SK-N-SH (cell line): ENCODE measurements at regions not wholly inside any gene's neighbourhood (a gene's known extent, or its start where the extent isn't known, plus 50 kb on each side); places are given as distances from the start of the nearest gene placed in this dataset.
A peak's percentile ranks its signal among the peaks of the same experiment; 100 is the strongest.

Source experiments
- CTCF ChIA-PET: fragments of 300-600, 350-600 bp; formaldehyde crosslinking; extraction: SDS; loops from one replicate; lab custom pipeline; 2021; lab: Yijun Ruan, JAX
- POLR2A ChIA-PET: fragments of 350-600 bp; sonication (Branson Sonifier 250); formaldehyde crosslinking; extraction: SDS; loops from one replicate; lab custom pipeline; 2020; ENCODE audit warnings: antibody characterized with exemption, inconsistent platforms; lab: Yijun Ruan, JAX
- DNase-seq: peaks from one replicate; pipeline ENCODE4 v3.0.0; 2012
- H2AFZ ChIP-seq: fragments of 200-600 bp; sonication (generic); 2 replicates; pipeline ENCODE4 v1.8.1; 2016; ENCODE audit warnings: antibody characterized with exemption, mild to moderate bottlenecking, low read depth
- H3F3A ChIP-seq: fragments of 200-600 bp; sonication (generic); replicated peaks from 2 replicates; pipeline ENCODE3; 2016; ENCODE audit warnings: antibody characterized with exemption, mild to moderate bottlenecking; ENCODE audit not compliant: insufficient read depth
- H3K27ac ChIP-seq, 2 experiments: fragments of 200-500 bp in 1 of 2; fragments of 200-600 bp in 1 of 2; sonication (Bioruptor generic) in 1 of 2; sonication (generic), shearing (Covaris generic) in 1 of 2; 2 replicates each; pipeline versions ENCODE4 v1.5.1 to v1.6.1; 2014 to 2016; ENCODE audit warnings: low read depth in 2 of 2, inconsistent platforms in 1 of 2, low read length in 1 of 2, mild to moderate bottlenecking in 1 of 2, mixed read lengths in 1 of 2
- H3K27me3 ChIP-seq: fragments of 200-600 bp; sonication (generic), shearing (Covaris generic); 2 replicates; pipeline ENCODE4 v1.6.1; 2016; ENCODE audit warnings: mixed run types; ENCODE audit not compliant: insufficient read depth
- H3K36me3 ChIP-seq, 2 experiments: fragments of 200-500 bp in 1 of 2; fragments of 200-600 bp in 1 of 2; sonication (Bioruptor generic) in 1 of 2; sonication (generic) in 1 of 2; replicated peaks in 1 of 2; 2 replicates each; pipeline versions ENCODE3 to v1.5.1; 2014 to 2016; ENCODE audit warnings: low read length in 1 of 2, mild to moderate bottlenecking in 1 of 2; ENCODE audit not compliant: insufficient read depth in 2 of 2, control insufficient read depth in 1 of 2
- H3K4me1 ChIP-seq, 2 experiments: fragments of 200-500 bp in 1 of 2; fragments of 200-600 bp in 1 of 2; sonication (Bioruptor generic) in 1 of 2; sonication (generic), shearing (Covaris generic) in 1 of 2; 2 replicates each; pipeline versions ENCODE4 v1.5.1 to v1.6.1; 2014 to 2016; ENCODE audit warnings: low read depth in 1 of 2, low read length in 1 of 2, mixed run types in 1 of 2; ENCODE audit not compliant: insufficient read depth in 2 of 2, control insufficient read depth in 1 of 2
- H3K4me2 ChIP-seq: fragments of 200-600 bp; sonication (generic), shearing (Covaris generic); 2 replicates; pipeline ENCODE4 v1.6.1; 2017; ENCODE audit warnings: mixed run types
- H3K4me3 ChIP-seq, 2 experiments: fragments of 200-500 bp in 1 of 2; fragments of 200-600 bp in 1 of 2; sonication (Bioruptor generic) in 1 of 2; sonication (generic), shearing (Covaris generic) in 1 of 2; 2 replicates each; pipeline versions ENCODE4 v1.5.1 to v1.8.1; 2014 to 2016; ENCODE audit warnings: low read depth in 2 of 2, inconsistent platforms in 1 of 2, low read length in 1 of 2, mild to moderate bottlenecking in 1 of 2, mixed read lengths in 1 of 2, moderate library complexity in 1 of 2
- H3K79me2 ChIP-seq: fragments of 200-600 bp; sonication (generic); 2 replicates; pipeline ENCODE4 v1.8.1; 2017; ENCODE audit warnings: mild to moderate bottlenecking; ENCODE audit not compliant: insufficient read depth
- H3K9ac ChIP-seq: fragments of 200-600 bp; sonication (generic); 2 replicates; pipeline ENCODE4 v1.6.1; 2017; ENCODE audit warnings: mixed run types
- H3K9me2 ChIP-seq: fragments of 200-600 bp; sonication (generic); 2 replicates; pipeline ENCODE4 v1.6.1; 2017; ENCODE audit warnings: mixed run types
- H3K9me3 ChIP-seq: fragments of 200-600 bp; sonication (generic); 2 replicates; pipeline ENCODE4 v1.6.1; 2017; ENCODE audit warnings: mixed run types, mild to moderate bottlenecking, moderate library complexity
- H4K20me1 ChIP-seq: fragments of 200-600 bp; sonication (generic); 2 replicates; pipeline ENCODE4 v1.6.1; 2017; ENCODE audit warnings: mild to moderate bottlenecking, mixed run types; ENCODE audit not compliant: insufficient read depth
- EZH2phosphoT487 ChIP-seq: fragments of 200-600 bp; sonication (generic); IDR thresholded peaks from 2 replicates; pipeline ENCODE4 v1.6.1; 2017; ENCODE audit warnings: low read depth, mixed run types, mild to moderate bottlenecking, antibody characterized with exemption, moderate library complexity, borderline replicate concordance
- FOSL2 ChIP-seq: IDR thresholded peaks from 2 replicates; pipeline ENCODE4 v1.4.0; 2012; ENCODE audit warnings: low read depth, mild to moderate bottlenecking, moderate library complexity, borderline replicate concordance
- FOXM1 ChIP-seq: IDR thresholded peaks from 2 replicates; pipeline ENCODE4 v1.4.0; 2012; ENCODE audit warnings: low read depth, mild to moderate bottlenecking
- GATA2 ChIP-seq: sonication (generic); formaldehyde crosslinking; IDR thresholded peaks from 2 replicates; pipeline ENCODE4 v1.5.0; 2020; ENCODE audit warnings: mild to moderate bottlenecking, missing genetic modification reagents
- MXI1 ChIP-seq: IDR thresholded peaks from 2 replicates; pipeline ENCODE4 v1.6.1; 2012; ENCODE audit warnings: mild to moderate bottlenecking, low read depth, low read length, improper control_type of control experiment
- NFIC ChIP-seq: IDR thresholded peaks from 2 replicates; pipeline ENCODE4 v1.4.0; 2012; ENCODE audit warnings: borderline replicate concordance
- NRF1 ChIP-seq: IDR thresholded peaks from 2 replicates; pipeline ENCODE4 v1.6.1; 2012; ENCODE audit warnings: low read depth, mild to moderate bottlenecking, low read length
- PBX3 ChIP-seq: IDR thresholded peaks from 2 replicates; pipeline ENCODE4; 2012
- RCOR1 ChIP-seq: fragments of 150-350 bp; IDR thresholded peaks from 2 replicates; pipeline ENCODE4 v1.6.1; 2017; ENCODE audit warnings: antibody characterized with exemption, low read length
- RFX5 ChIP-seq: IDR thresholded peaks from 2 replicates; pipeline ENCODE4 v1.6.1; 2012; ENCODE audit warnings: mild to moderate bottlenecking, improper control_type of control experiment, low read length
- RXRA ChIP-seq: IDR thresholded peaks from 2 replicates; pipeline ENCODE4 v1.4.0; 2012; ENCODE audit warnings: low read depth, mild to moderate bottlenecking, borderline replicate concordance
- TAF1 ChIP-seq: IDR thresholded peaks from 2 replicates; pipeline ENCODE4 v1.6.1; 2012; ENCODE audit warnings: low read depth, mild to moderate bottlenecking, low read length, moderate library complexity, borderline replicate concordance
- TEAD4 ChIP-seq: IDR thresholded peaks from 2 replicates; pipeline ENCODE4 v1.4.0; 2012; ENCODE audit warnings: mild to moderate bottlenecking, borderline replicate concordance; ENCODE audit not compliant: insufficient read depth
- YY1 ChIP-seq: IDR thresholded peaks from 2 replicates; pipeline ENCODE4 v1.4.0; 2012; ENCODE audit warnings: low read depth, mild to moderate bottlenecking
- WGBS: methylation state at CpG from one replicate; pipeline ENCODE4 v1.1.6; 2017; ENCODE audit warnings: low lambda C conversion rate; 5-methylcytosine and 5-hydroxymethylcytosine counted together
- TF ChIP-seq, protein P1 (sequence below): fragments of 150-350 bp; IDR thresholded peaks from 2 replicates; pipeline ENCODE4 v1.6.1; 2016; ENCODE audit warnings: mild to moderate bottlenecking, low read depth, low read length
- TF ChIP-seq, protein P2 (sequence below): IDR thresholded peaks from 2 replicates; pipeline ENCODE4 v1.4.0; 2012; ENCODE audit warnings: low read depth
- TF ChIP-seq, protein P3 (sequence below): fragments of 150-350 bp; IDR thresholded peaks from 2 replicates; pipeline ENCODE4 v1.6.1; 2017; ENCODE audit warnings: antibody characterized with exemption, low read length, low read depth, borderline replicate concordance

- POLR2A ChIA-PET: no interaction called here
- TF ChIP-seq GATA2 (CRISPR knock-in tag): no peak
- Histone ChIP-seq H3F3A (no peaks in the 10 kb centered on the region), H3K4me2 (no peak overlapping the region), H3K27ac (no peak overlapping the region), H3K9ac (no peak overlapping the region), H3K9me3 (no peaks in the 10 kb centered on the region), H3K27me3 (no peaks in the 10 kb centered on the region; the same call in 1 of the 2 replicates), H3K4me1 (no peaks in the 10 kb centered on the region; a peak in 1 of 4 replicates), H3K79me2 (no peaks in the 10 kb centered on the region), H3K4me3 (no peak overlapping the region), H4K20me1 (no peaks in the 10 kb centered on the region), H2AFZ (no peak overlapping the region), H3K36me3 (no peaks in the 10 kb centered on the region), H3K9me2 (no peaks in the 10 kb centered on the region)
- CTCF ChIA-PET: interaction anchor here (0.8 kb wide), 1 partner anchor 75 kb away, joined by 3 read pairs; no protein-coding TSS in a partner anchor
- no peak for DNase-seq
- 89% methylated on average over 5 of the region's 5 CpGs for WGBS
These were observed 133.4 kb downstream of the ATG4C start for GRCh38 chr1:62917314-62917713.

DNA sequence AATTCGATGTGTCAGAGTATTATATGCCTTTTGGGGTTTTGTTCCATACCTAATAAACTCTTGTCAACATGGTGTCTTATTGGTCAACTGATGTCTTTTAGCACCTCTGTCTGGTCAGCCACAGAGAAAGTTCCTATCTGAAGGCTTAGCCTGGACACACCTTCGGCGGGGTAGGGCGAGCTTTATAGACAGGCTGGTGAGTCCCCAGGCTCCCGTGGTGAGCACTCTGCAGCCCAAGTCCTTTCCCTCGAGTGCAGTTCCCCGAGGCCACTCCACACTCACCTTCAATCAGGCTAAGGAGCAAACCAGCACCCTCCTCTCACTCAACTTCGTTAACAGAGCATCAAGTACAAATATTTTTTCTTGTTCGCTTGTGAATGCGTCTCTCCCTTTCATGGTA, 133.9 kb downstream of the ATG4C start:
- H3K4me1 ChIP-seq: no peaks in the 10 kb centered on the region; a peak in 1 of 4 replicates
- H2AFZ ChIP-seq: no peak overlapping the region

GRCh38 chr1:62918700-62919099, 134.8 kb downstream of the ATG4C start:
- Histone ChIP-seq H3K4me1 (no peaks in the 10 kb centered on the region; a peak in 1 of 4 replicates), H3K4me2 (no peak overlapping the region), H3F3A (no peaks in the 10 kb centered on the region), H3K9ac (no peak overlapping the region), H3K27ac (no peak overlapping the region), H4K20me1 (no peaks in the 10 kb centered on the region), H3K79me2 (no peaks in the 10 kb centered on the region), H3K9me3 (no peaks in the 10 kb centered on the region), H2AFZ (no peak overlapping the region), H3K36me3 (no peaks in the 10 kb centered on the region), H3K4me3 (no peak overlapping the region), H3K9me2 (no peaks in the 10 kb centered on the region), H3K27me3 (no peaks in the 10 kb centered on the region; the same call in 1 of the 2 replicates)
- CTCF ChIA-PET: no interaction called here
- POLR2A ChIA-PET: no interaction called here
- DNase-seq: peak; percentile 8
- WGBS: 47% methylated on average over 3 of the region's 3 CpGs
- TF ChIP-seq RXRA (no peak), NFIC (no peak), RCOR1 (no peak), TAF1 (no peak), EZH2phosphoT487 (no peak), FOXM1 (no peak), GATA2 (CRISPR knock-in tag) (no peak; the same call in 1 of the 2 replicates), PBX3 (no peak), YY1 (no peak), NRF1 (no peak), MXI1 (no peak), FOSL2 (no peak), RFX5 (no peak)
- TF ChIP-seq, protein P1, sequence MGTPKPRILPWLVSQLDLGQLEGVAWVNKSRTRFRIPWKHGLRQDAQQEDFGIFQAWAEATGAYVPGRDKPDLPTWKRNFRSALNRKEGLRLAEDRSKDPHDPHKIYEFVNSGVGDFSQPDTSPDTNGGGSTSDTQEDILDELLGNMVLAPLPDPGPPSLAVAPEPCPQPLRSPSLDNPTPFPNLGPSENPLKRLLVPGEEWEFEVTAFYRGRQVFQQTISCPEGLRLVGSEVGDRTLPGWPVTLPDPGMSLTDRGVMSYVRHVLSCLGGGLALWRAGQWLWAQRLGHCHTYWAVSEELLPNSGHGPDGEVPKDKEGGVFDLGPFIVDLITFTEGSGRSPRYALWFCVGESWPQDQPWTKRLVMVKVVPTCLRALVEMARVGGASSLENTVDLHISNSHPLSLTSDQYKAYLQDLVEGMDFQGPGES: no peak

More for the DNA sequence above, 133.9 kb downstream of the ATG4C start:
- no peaks in the 10 kb centered on the region for H3K79me2 ChIP-seq
- ChIA-PET CTCF (no interaction called here), POLR2A (no interaction called here)
- H3K4me2 ChIP-seq: no peak overlapping the region
- no peaks in the 10 kb centered on the region for H3K36me3 ChIP-seq
- no peaks in the 10 kb centered on the region for H3F3A ChIP-seq
- H3K27me3 ChIP-seq: no peaks in the 10 kb centered on the region; the same call in 1 of the 2 replicates
- H3K9me3 ChIP-seq: no peaks in the 10 kb centered on the region
- DNase-seq: no peak
- 47% methylated on average over 7 of the region's 10 CpGs for WGBS
- H3K9me2 ChIP-seq: no peaks in the 10 kb centered on the region
- TF ChIP-seq TEAD4: no peak
- TF ChIP-seq, protein P2, sequence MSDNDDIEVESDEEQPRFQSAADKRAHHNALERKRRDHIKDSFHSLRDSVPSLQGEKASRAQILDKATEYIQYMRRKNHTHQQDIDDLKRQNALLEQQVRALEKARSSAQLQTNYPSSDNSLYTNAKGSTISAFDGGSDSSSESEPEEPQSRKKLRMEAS: no peak
- TF ChIP-seq, protein P1: no peak
- TF ChIP-seq, protein P3, sequence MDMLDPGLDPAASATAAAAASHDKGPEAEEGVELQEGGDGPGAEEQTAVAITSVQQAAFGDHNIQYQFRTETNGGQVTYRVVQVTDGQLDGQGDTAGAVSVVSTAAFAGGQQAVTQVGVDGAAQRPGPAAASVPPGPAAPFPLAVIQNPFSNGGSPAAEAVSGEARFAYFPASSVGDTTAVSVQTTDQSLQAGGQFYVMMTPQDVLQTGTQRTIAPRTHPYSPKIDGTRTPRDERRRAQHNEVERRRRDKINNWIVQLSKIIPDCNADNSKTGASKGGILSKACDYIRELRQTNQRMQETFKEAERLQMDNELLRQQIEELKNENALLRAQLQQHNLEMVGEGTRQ: no peak
- no peak overlapping the region for H3K27ac ChIP-seq
- H3K9ac ChIP-seq: no peak overlapping the region
- no peak overlapping the region for H3K4me3 ChIP-seq
- H4K20me1 ChIP-seq: no peaks in the 10 kb centered on the region
